GM18907 (cell line): ENCODE measurements at regions not wholly inside any gene's neighbourhood (a gene's known extent, or its start where the extent isn't known, plus 50 kb on each side); places are given as distances from the start of the nearest gene placed in this dataset.
"Not testable (repeated sequence)": the region's sequence is repeated elsewhere in the genome, so short reads cannot be mapped to it uniquely, and the experiment has no call there.

Experiments
- ATAC-seq: cut with Tn5 transposase; IDR thresholded peaks from one replicate; pipeline ENCODE4 v1.9.1; 2021; ENCODE audit warnings: mild to moderate bottlenecking, moderate library complexity; ENCODE audit not compliant: unreplicated experiment

DNA sequence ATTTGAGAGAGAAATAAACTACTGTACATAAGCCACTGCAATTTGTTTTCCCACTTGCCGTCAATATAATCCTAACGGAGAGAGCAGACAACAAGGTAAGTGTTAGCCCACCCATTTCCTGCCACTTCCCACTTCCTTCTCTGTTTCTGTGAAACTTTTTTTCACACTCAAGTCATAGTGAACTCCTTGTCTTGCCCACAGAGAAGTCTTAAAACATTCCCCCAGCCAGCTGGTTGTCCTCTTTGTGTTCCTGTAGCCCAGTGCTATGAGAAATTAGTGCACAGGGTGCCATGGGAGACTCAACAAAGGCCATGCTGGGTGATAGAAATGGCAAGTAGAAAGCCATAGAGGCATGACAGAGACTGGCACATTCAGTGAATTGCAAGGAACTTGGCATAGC is 208.6 kb downstream of the BLID start:
- no peak for ATAC-seq

DNA sequence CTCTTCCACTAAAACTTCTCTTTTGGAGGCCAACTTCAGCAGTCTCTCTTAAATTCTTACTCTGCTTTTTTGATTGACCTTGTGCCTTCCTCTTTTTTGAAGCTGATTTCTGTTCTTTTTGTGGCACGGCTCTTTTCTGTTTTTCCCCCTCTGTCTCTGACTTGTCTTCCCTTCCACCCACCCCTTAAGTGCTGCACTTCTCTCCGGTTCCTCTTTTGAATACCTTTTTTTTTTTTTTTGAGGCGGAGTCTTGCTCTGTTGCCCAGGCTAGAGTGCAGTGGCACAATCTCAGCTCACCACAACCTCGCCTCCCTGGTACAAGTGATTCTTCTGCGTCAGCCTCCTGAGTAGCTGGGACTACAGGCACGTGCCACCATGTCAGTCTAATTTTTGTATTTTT is 211.9 kb downstream of the BLID start:
- ATAC-seq: no peak

- ATAC-seq: no peak
Observed at GRCh38 chr11:121901886-121902285, 214.1 kb downstream of the BLID start.

DNA sequence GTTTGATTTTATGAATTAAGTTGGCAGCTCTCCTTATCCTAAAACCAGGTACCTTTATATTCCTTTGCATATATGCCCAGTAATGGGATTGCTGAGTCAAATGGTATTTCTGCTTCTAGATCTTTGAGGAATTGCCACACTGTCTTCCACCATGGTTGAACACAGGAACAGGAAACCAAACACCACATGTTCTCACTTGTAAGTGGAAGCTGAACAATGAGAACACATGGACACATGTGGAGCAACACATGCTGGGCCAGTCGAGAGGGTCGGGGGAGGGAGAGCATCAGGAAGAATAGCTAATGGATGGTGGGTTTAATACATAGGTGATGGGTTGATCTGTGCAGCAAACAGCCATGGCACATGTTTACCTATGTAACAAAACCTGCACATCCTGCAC is 214.6 kb downstream of the BLID start:
- not testable (repeated sequence) for ATAC-seq

- no peak for ATAC-seq
Observed at GRCh38 chr11:121899520-121899919, 216.5 kb downstream of the BLID start.

DNA sequence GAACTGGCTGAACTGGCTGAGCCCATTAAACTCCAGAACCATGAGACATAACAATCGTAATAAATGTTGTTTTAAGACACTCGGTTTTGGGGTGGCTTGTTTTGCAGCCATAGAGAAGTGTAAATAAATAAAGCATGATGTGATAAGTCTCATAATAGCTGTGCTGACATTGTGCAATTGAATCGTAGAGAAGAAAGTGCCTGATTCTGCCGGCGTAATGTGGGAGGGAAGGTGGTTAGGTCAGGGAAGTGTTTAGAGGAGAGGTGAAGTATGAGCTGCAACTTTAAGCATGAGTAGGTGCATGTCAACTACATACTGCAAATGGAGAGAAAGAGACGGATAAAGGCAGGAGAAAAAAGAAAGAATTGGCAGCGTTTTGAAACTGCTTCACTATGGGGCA is 217.1 kb downstream of the BLID start:
- no peak for ATAC-seq

DNA sequence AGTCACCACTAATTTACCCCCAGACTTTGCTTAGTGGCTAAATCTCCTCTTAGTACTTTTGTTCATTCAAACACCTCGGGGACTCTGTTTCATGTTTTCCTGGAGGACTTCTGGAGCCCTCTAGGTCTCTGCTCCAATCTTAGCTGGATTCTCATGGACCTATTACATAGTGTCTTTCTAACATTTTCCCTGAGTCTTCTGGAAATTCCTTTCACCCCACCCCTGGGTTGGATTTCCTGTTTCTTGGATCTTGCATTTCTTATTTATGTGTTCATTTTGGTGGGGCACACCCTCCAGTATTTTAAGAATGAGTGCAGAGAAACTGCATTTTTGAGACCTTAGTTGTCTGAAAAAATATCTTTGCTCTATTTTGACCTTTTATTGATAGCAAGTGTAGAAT is 220.1 kb downstream of the BLID start:
- no peak for ATAC-seq

DNA sequence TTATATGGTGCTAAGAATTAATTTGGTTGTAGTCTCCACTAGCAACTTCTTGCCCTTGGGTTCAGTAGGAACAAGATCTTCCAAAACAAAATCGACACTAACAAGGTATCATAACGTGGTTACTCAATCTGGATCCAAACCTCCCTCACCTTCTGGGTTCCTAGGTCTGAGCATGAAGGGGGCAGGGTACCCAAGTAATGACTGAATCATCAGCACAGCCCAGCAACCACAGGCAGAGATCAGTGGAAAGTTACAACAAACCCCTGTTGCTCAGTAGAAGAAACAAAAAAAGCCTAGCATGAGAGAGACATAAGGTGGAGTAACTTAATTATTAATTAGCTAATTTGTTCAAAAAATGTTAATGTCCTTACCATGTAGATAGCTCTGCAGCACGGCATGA is 221.4 kb downstream of the BLID start:
- no peak for ATAC-seq

DNA sequence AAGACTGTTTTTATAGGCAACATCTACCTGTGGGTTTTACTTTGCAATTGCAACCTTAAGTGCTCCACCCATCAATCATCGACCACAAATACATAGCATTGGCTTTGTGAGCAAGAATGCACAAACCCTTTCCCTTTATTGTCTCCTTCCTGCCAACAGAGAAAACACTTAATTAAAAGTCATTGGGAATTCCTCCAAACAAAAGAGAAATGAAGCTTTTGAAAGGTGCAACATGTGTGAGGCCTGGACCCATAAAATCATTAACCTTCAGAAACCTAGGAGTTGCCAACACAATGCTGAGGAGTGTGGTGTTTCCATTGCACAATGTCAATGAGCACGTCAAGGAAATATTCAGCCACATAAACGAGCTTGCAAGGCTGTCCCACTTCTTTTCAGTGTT is 223.2 kb downstream of the BLID start:
- ATAC-seq: no peak

GRCh38 chr11:121892131-121892681 is 223.8 kb downstream of the BLID start:
- ATAC-seq: no peak

GRCh38 chr11:121890946-121891515 is 225.0 kb downstream of the BLID start:
- no peak for ATAC-seq

DNA sequence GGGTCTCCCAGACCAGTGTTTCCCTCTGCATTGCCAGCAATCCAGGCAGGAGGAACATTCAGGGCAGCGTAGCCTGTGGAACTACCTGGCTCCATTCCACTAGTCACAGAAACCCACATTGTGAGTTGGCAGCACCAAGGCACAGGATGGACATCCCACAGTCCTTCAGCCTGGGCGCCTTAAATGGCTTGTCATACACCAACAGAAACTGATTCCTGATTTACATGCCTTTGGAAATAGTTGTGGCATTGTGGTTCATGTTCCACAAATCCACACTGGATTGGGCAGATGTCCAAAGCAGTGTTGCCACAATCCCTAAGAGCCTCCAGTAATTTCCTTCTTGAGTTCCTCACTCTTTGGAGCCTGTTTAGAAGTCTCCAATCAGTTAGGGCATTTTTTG is 225.6 kb downstream of the BLID start:
- no peak for ATAC-seq

- ATAC-seq: no peak
Observed at GRCh38 chr11:121889931-121890330, 226.1 kb downstream of the BLID start.

GRCh38 chr11:121889186-121889585 is 226.8 kb downstream of the BLID start:
- ATAC-seq: no peak

GRCh38 chr11:121887976-121888557 is 227.9 kb downstream of the BLID start:
- ATAC-seq: no peak

DNA sequence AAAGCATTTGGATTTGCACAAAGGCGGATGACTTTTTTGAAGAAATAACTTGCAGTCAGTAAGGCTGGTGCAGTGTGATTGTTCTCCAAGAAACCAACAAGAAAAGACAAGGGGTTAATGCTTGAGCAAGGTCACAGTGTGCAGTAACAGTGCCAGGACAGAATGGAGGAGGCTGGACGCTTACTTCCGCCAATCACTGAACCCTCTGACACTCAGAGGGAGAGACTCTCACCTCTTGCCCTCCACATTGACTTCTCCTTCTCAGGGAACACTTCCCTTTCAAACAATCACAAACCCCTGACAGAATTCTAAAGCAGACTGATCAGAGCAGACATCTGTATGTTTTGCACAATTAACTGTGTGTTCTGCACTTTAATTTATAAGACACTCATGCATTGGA is 228.4 kb downstream of the BLID start:
- no peak for ATAC-seq

- ATAC-seq: no peak
Observed at GRCh38 chr11:121886996-121887395, 229.0 kb downstream of the BLID start.

GRCh38 chr11:121886005-121886734 is 229.8 kb downstream of the BLID start:
- no peak for ATAC-seq

DNA sequence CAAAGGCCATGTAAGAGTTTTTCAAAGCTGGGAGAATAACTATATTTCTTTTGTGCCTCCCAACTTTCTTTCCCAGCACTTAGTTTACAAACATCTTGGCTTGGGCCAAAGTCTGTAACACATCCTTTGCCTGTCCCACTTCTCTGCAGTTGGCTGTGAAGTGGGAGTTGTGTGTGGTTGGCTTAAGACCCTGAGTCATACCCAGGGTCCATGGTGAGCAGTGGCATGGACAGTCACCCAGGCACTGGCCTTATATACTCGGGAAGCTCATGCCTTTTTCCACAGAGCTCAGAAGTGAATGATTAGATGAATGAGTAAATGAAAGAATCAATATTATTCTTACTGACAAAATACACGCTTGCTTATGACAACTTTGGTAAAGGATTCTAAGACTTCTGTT is 231.4 kb downstream of the BLID start:
- no peak for ATAC-seq

DNA sequence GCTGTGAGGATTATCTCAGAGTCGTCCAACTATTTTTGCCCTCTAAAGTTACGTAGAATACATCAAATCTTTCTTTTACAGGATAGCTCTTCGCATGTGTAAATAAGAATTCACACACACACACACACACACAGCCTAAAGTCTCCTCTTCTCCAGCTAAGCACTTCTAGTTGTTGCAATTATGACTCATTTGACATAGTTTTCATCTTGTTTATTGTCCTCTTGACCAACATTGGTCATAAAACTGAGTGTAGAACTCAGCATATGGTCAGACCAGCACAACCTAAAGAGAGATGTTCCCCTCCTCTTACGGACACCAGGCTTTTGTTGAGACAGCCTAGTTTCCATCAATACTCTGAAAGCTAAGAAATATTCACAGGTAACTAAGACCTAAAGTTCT is 234.2 kb downstream of the BLID start:
- ATAC-seq: no peak

DNA sequence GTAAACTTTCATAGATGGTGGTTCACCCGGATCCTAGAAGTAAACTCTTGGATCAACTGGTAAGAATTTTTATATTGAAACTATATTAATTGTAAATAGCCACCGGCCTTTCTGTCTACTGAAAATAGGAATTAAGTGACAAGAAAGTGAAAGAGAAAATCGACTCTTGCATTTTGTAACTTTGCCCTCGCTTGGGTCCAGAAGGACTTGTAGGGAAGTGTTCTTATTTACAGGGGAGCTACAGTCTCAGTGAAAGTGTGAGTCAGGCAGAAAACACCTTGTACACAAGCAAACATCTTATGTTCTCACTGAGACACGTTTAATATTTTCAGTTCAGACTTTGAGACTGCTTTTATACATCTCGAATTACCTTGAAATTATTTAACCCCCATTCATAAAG is 238.9 kb downstream of the BLID start:
- no peak for ATAC-seq

DNA sequence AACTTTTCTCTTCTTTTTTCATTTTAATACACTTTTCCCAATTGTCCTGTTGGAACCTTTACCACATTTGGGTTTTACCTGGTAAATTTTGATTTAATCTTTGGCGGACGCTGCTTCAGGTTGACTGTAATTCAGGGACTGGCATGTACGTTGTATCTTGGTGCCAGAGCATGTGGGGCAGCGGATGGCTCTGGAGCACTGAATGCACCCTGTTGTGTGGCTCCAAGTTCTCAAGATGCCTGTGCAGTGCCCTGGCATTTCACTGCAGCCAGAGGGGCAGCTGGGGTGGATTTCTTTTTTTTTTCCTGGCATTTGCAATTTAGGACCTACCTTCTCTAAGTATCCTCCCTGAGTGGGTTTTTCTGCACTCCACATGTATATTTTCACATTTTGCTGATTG is 242.2 kb downstream of the BLID start:
- no peak for ATAC-seq
